ENCODE measurements at regions not wholly inside any gene's neighbourhood (a gene's known extent, or its start where the extent isn't known, plus 50 kb on each side); places are given as distances from the start of the nearest gene placed in this dataset.

GRCh38 chr3:26763723-26764122, 141.2 kb downstream of the LRRC3B start:
- Mint-ChIP-seq H3K4me3 (no peak overlapping the region), H3K27ac (no peak overlapping the region), H3K4me1 (ENCODE audit: low read depth) (no peaks in the 10 kb centered on the region), H3K9me3 (peaks cover 45% of the 10 kb centered on the region), H3K36me3 (ENCODE audit: low read depth) (no peaks in the 10 kb centered on the region), H3K27me3 (no peaks in the 10 kb centered on the region)
- intact Hi-C loops (cut with micrococcal nuclease) = no loop called here

DNA sequence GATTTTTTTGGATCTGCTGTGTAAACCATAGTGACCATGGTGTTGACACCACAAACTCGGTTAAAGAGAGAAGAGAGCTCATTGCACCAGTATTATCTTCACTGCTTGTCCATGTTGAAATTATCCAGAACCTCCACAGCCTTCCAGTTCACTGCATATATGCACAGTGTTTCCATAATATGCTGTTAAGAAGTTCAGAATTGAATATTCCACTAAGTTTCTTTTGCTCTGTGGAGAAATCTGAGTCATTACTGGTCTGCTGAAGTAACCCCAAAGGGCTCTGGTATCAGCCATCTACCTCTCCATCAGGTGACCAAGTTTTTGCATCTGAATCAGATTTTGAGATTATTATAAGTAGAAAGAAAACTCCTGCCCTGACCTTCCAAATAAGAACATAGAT, 143.5 kb downstream of the LRRC3B start:
- no peak overlapping the region for H3K4me3 Mint-ChIP-seq

DNA sequence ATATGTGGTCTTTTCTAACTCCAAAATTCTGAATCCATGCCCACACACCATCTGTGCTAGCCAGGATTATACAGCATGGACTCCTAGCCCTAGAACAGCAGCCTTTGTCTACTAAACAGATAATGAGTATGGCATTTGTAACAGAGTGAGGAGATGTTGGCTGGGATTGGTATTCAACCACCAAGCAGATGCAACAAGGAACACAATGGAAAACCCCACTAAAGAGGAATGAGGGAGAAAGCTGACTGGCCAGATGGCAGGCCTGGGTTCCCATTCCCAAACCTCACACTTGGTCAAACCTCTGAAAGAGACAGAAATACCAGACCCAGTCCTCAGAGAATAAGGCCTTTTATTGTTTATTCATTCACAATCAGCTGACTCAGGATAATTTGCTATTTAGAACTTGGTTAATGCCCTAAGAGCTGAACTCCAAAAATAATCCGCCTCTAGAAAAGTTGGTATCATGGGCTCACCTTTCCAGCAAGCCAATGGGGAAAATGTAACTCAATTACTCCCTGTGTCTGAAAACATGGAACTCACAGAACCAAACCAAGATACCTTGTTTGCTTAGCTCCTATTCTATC, 145.6 kb downstream of the LRRC3B start:
- Mint-ChIP-seq H3K4me3 (no peak overlapping the region), H3K36me3 (ENCODE audit: low read depth) (no peaks in the 10 kb centered on the region), H3K27ac (no peak overlapping the region), H3K9me3 (peaks cover 58% of the 10 kb centered on the region), H3K27me3 (no peaks in the 10 kb centered on the region), H3K4me1 (ENCODE audit: low read depth) (no peaks in the 10 kb centered on the region)
- intact Hi-C loops (cut with micrococcal nuclease) = no loop called here

More for the DNA sequence above, 143.5 kb downstream of the LRRC3B start:
- no peak overlapping the region for H3K27ac Mint-ChIP-seq
- H3K4me1 Mint-ChIP-seq (ENCODE audit: low read depth) = no peaks in the 10 kb centered on the region
- no peaks in the 10 kb centered on the region for H3K36me3 Mint-ChIP-seq (ENCODE audit: low read depth)
- H3K27me3 Mint-ChIP-seq = no peaks in the 10 kb centered on the region
- H3K9me3 Mint-ChIP-seq = peaks cover 65% of the 10 kb centered on the region
- intact Hi-C loops (cut with micrococcal nuclease) = no loop called here

DNA sequence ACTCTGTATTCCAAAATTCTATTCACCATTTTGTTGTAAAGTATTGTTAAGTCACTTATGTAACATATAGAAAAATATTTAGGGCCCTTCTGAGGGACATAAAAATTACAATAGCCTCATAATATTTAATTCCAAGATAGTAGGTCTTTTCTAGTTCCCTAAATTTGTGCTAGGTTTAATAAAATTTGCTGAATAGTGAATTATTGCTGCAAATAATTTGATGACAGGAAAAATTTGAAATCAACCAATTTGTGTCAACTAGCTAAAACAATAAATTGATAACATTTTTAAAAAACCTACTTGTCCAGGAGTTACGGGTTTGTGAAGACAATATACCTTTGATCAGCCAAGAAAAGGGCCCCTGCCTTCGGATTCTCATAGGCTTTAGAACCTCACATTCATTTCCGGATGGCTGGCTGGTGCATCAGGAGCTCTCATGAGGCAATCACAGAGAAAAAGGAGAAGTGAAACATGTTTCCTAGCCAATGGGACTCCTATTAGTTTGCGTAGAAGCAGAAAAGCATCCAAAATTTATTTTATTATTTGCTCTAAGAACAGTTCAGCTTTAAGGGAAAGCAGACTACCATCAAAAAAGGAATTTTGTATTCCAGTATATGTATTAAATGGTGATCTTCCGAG, 177.2 kb downstream of the LRRC3B start:
- H3K9me3 Mint-ChIP-seq = peaks cover 53% of the 10 kb centered on the region
- H3K27ac Mint-ChIP-seq = no peak overlapping the region
- H3K4me3 Mint-ChIP-seq = no peak overlapping the region
- H3K4me1 Mint-ChIP-seq (ENCODE audit: low read depth) = no peaks in the 10 kb centered on the region
- H3K36me3 Mint-ChIP-seq (ENCODE audit: low read depth) = no peaks in the 10 kb centered on the region
- intact Hi-C loops (cut with micrococcal nuclease) = no loop called here
- no peaks in the 10 kb centered on the region for H3K27me3 Mint-ChIP-seq

- Mint-ChIP-seq H3K27ac (no peak overlapping the region), H3K4me1 (ENCODE audit: low read depth) (no peaks in the 10 kb centered on the region), H3K4me3 (no peak overlapping the region), H3K36me3 (ENCODE audit: low read depth) (no peaks in the 10 kb centered on the region), H3K27me3 (no peaks in the 10 kb centered on the region), H3K9me3 (peaks cover 34% of the 10 kb centered on the region)
- intact Hi-C loops (cut with micrococcal nuclease) = no loop called here
These were observed 184.7 kb downstream of the LRRC3B start for GRCh38 chr3:26807272-26807671.

- no peaks in the 10 kb centered on the region for H3K27me3 Mint-ChIP-seq
These were observed 202.9 kb downstream of the LRRC3B start for GRCh38 chr3:26825454-26825853.

GRCh38 chr3:26827169-26827568, 204.6 kb downstream of the LRRC3B start:
- no peaks in the 10 kb centered on the region for H3K27me3 Mint-ChIP-seq
- H3K4me1 Mint-ChIP-seq (ENCODE audit: low read depth) = no peaks in the 10 kb centered on the region
- H3K9me3 Mint-ChIP-seq = peaks cover 58% of the 10 kb centered on the region
- H3K4me3 Mint-ChIP-seq = no peak overlapping the region
- no peaks in the 10 kb centered on the region for H3K36me3 Mint-ChIP-seq (ENCODE audit: low read depth)
- intact Hi-C loops (cut with micrococcal nuclease) = no loop called here
- no peak overlapping the region for H3K27ac Mint-ChIP-seq

More at GRCh38 chr3:26825454-26825853, 202.9 kb downstream of the LRRC3B start:
- intact Hi-C loops (cut with micrococcal nuclease) = no loop called here
- Mint-ChIP-seq H3K36me3 (ENCODE audit: low read depth) (no peaks in the 10 kb centered on the region), H3K4me1 (ENCODE audit: low read depth) (no peaks in the 10 kb centered on the region), H3K9me3 (peaks cover 75% of the 10 kb centered on the region), H3K4me3 (no peak overlapping the region), H3K27ac (no peak overlapping the region)

- no peaks in the 10 kb centered on the region for H3K36me3 Mint-ChIP-seq (ENCODE audit: low read depth)
- intact Hi-C loops (cut with micrococcal nuclease) = no loop called here
- H3K27ac Mint-ChIP-seq = no peak overlapping the region
- no peak overlapping the region for H3K4me3 Mint-ChIP-seq
- H3K4me1 Mint-ChIP-seq (ENCODE audit: low read depth) = no peaks in the 10 kb centered on the region
- peaks cover 60% of the 10 kb centered on the region for H3K9me3 Mint-ChIP-seq
- no peaks in the 10 kb centered on the region for H3K27me3 Mint-ChIP-seq
These were observed 215.5 kb downstream of the LRRC3B start for GRCh38 chr3:26838026-26838425.

- Mint-ChIP-seq H3K36me3 (ENCODE audit: low read depth) (no peaks in the 10 kb centered on the region), H3K9me3 (peaks cover 53% of the 10 kb centered on the region), H3K4me3 (no peak overlapping the region), H3K4me1 (ENCODE audit: low read depth) (no peaks in the 10 kb centered on the region), H3K27ac (no peak overlapping the region), H3K27me3 (no peaks in the 10 kb centered on the region)
- intact Hi-C loops (cut with micrococcal nuclease) = no loop called here
These were observed 216.4 kb downstream of the LRRC3B start for GRCh38 chr3:26839001-26839400.

DNA sequence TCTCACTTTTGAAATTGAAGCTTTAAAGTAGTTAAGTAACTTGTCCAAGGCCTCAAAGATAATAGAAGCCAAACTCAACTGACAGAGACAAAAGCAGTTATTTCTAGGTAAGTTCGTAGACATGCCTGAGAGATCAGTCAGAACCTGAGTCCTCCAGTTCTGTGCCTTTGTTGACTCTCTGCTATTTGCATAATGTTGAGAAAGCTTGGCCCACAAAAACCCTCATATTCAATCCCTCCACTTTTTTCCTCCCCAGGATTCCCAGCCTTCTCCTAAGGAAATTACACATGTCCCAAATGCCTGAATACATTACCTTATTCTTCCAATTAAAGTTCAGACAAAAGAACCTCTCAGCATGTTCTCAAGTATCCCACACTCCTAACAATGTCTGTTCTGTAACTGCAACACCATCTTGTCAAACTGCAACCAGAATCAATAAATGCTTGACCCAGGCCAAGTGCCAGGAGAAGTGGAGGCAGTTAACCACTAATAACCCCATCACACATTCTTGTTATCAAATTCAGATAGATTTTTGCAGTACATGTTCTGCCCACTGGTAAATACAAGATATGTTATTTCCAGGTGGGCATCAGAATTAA, 217.8 kb downstream of the LRRC3B start:
- Mint-ChIP-seq H3K36me3 (ENCODE audit: low read depth) (no peaks in the 10 kb centered on the region), H3K27ac (no peak overlapping the region), H3K4me3 (no peak overlapping the region), H3K27me3 (no peaks in the 10 kb centered on the region), H3K9me3 (peaks cover 50% of the 10 kb centered on the region), H3K4me1 (ENCODE audit: low read depth) (no peaks in the 10 kb centered on the region)
- intact Hi-C loops (cut with micrococcal nuclease) = no loop called here

DNA sequence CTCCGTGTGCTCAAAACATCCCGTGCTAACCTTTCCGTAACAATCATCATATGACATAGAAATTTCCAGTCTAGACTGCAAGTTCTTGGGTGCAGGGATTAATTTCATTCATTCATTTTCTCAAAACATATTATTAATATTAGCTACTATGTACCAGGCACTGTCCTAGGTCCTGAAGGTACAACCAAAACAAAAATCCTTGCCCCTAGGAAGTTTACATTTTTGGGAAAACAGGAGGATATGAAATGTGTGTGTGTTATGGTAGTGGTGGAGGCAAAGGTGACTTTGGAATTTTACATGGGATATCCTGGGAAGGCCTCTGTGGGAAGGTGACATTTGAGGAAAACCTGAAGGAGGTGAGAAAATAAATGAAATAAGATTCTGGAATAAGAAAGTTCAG, 222.6 kb downstream of the LRRC3B start:
- no peak overlapping the region for H3K27ac Mint-ChIP-seq
- intact Hi-C loops (cut with micrococcal nuclease) = no loop called here
- no peaks in the 10 kb centered on the region for H3K36me3 Mint-ChIP-seq (ENCODE audit: low read depth)
- H3K9me3 Mint-ChIP-seq = peaks cover 50% of the 10 kb centered on the region
- no peak overlapping the region for H3K4me3 Mint-ChIP-seq
- H3K27me3 Mint-ChIP-seq = no peaks in the 10 kb centered on the region
- no peaks in the 10 kb centered on the region for H3K4me1 Mint-ChIP-seq (ENCODE audit: low read depth)

DNA sequence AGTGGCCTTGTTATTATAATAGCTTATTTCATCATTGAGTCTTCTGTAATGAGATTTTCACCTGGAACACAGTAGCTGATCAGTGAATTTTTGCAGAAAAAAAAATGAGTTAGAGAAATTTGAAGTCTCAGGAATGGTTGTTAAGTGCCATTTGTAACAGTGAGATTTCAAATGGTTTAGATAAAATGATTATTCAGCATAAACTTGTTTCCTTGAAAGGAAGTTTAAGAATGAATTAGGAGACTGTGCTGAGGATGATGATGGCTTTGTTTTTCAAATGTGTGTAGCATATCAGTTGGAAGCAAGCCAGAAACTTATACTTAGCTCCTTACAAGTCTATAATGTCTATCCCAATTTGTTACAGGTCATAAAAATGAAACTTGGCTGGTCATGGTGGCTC, 225.1 kb downstream of the LRRC3B start:
- intact Hi-C loops (cut with micrococcal nuclease) = no loop called here
- H3K27me3 Mint-ChIP-seq = no peaks in the 10 kb centered on the region
- no peak overlapping the region for H3K27ac Mint-ChIP-seq
- H3K36me3 Mint-ChIP-seq (ENCODE audit: low read depth) = no peaks in the 10 kb centered on the region
- no peaks in the 10 kb centered on the region for H3K4me1 Mint-ChIP-seq (ENCODE audit: low read depth)
- H3K9me3 Mint-ChIP-seq = peaks cover 40% of the 10 kb centered on the region
- no peak overlapping the region for H3K4me3 Mint-ChIP-seq

DNA sequence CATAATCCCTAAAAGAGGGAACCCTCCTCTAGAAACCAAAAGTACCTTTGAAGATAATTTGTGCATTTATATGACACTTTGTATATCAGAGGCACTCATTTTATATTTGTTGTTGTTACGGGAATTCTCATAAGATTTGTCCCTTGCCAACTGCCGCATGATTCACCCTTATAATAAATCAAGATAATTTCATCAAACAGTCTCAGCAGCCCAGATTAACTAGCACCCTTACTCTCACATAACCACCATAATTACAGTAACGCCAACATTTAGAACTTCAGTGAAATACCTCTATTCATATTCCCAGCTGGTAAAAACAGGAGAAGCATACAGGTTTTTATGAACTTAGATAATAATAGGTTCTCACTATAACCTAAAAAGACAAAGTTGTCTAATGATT, 271.9 kb downstream of the LRRC3B start:
- Mint-ChIP-seq H3K9me3 (peaks cover 38% of the 10 kb centered on the region), H3K27me3 (no peaks in the 10 kb centered on the region), H3K36me3 (ENCODE audit: low read depth) (no peaks in the 10 kb centered on the region), H3K4me3 (no peak overlapping the region), H3K4me1 (ENCODE audit: low read depth) (no peaks in the 10 kb centered on the region), H3K27ac (no peak overlapping the region)
- intact Hi-C loops (cut with micrococcal nuclease) = no loop called here

- no peak overlapping the region for H3K4me3 Mint-ChIP-seq
- H3K4me1 Mint-ChIP-seq (ENCODE audit: low read depth) = no peaks in the 10 kb centered on the region
- H3K9me3 Mint-ChIP-seq = peaks cover 21% of the 10 kb centered on the region
- H3K36me3 Mint-ChIP-seq (ENCODE audit: low read depth) = no peaks in the 10 kb centered on the region
- intact Hi-C loops (cut with micrococcal nuclease) = no loop called here
- no peaks in the 10 kb centered on the region for H3K27me3 Mint-ChIP-seq
- H3K27ac Mint-ChIP-seq = no peak overlapping the region
These were observed 292.6 kb downstream of the LRRC3B start for GRCh38 chr3:26915208-26915607.
